Panc1 (cell line): ENCODE measurements at regions not wholly inside any gene's neighbourhood (a gene's known extent, or its start where the extent isn't known, plus 50 kb on each side); places are given as distances from the start of the nearest gene placed in this dataset.

Experiments used
- ATAC-seq: fragments of 200-7000 bp; cut with Tn5 transposase; 2 replicates; pipeline ENCODE4 v1.9.1; 2020; ENCODE audit warnings: mild to moderate bottlenecking, moderate library complexity
- BruUV-seq: library from RNA; stranded (reverse); fragments of 400-500 nt; replicated peaks from 2 replicates; lab custom pipeline; 2021; lab: Mats Ljungman, UMichigan
- CTCF ChIA-PET: fragments of 300-600 bp; sonication (Branson Sonifier 250); formaldehyde crosslinking; loops from one replicate; lab custom pipeline; 2022; ENCODE audit warnings: antibody characterized with exemption; lab: Charles Lee
- POLR2A ChIA-PET: fragments of 300-600 bp; sonication (Branson Sonifier 250); formaldehyde crosslinking; loops from one replicate; lab custom pipeline; 2022; ENCODE audit warnings: antibody characterized with exemption; lab: Charles Lee
- DNase-seq: peaks from one replicate; pipeline ENCODE4 v3.0.0-alpha.2; 2010; ENCODE audit warnings: low read depth, low spot score
- H3K27ac ChIP-seq: 2 replicates; pipeline ENCODE4 v1.5.1; 2011; ENCODE audit warnings: mild to moderate bottlenecking, low read length, inconsistent platforms
- H3K27me3 ChIP-seq: fragments of 200-500 bp; sonication (Bioruptor generic); 2 replicates; pipeline ENCODE4 v1.6.0; 2014; ENCODE audit warnings: low read length, inconsistent platforms; ENCODE audit not compliant: control insufficient read depth, insufficient read depth
- H3K36me3 ChIP-seq: fragments of 200-500 bp; sonication (Bioruptor generic); 2 replicates; pipeline ENCODE4 v1.5.1; 2014; ENCODE audit warnings: inconsistent platforms, mild to moderate bottlenecking, low read length, moderate library complexity; ENCODE audit not compliant: control insufficient read depth, insufficient read depth
- H3K4me1 ChIP-seq: 2 replicates; pipeline ENCODE4 v1.5.1; 2011; ENCODE audit warnings: inconsistent platforms, mild to moderate bottlenecking, low read length, moderate library complexity; ENCODE audit not compliant: control insufficient read depth, insufficient read depth
- H3K4me3 ChIP-seq, 2 experiments: 2 replicates each; pipeline ENCODE4 v1.5.1; 2011 to 2012; ENCODE audit warnings: low read depth in 2 of 2, low read length in 2 of 2, mild to moderate bottlenecking in 2 of 2, inconsistent platforms in 1 of 2, moderate library complexity in 1 of 2
- H3K9me3 ChIP-seq: fragments of 200-500 bp; sonication (Bioruptor generic); 2 replicates; pipeline ENCODE4 v1.5.1; 2014; ENCODE audit warnings: low read depth, mild to moderate bottlenecking, inconsistent platforms, low read length, moderate library complexity; ENCODE audit not compliant: control insufficient read depth, insufficient read depth
- POLR2AphosphoS5 ChIP-seq: IDR thresholded peaks from 2 replicates; pipeline ENCODE4 v1.6.1; 2012; ENCODE audit warnings: mild to moderate bottlenecking, low read depth, low read length, moderate library complexity
- SIN3A ChIP-seq: IDR thresholded peaks from 2 replicates; pipeline ENCODE4 v1.6.1; 2012; ENCODE audit warnings: low read depth, mild to moderate bottlenecking, low read length, moderate library complexity, borderline replicate concordance; ENCODE audit not compliant: insufficient read depth
- TCF7L2 ChIP-seq: IDR thresholded peaks from 2 replicates; pipeline ENCODE4 v1.6.1; 2011; ENCODE audit warnings: mild to moderate bottlenecking, low read depth, low read length, inconsistent platforms
- in situ Hi-C: cut with HindIII; loops from 2 replicates; pipeline ENCODE4 v1.10.0; 2016; ENCODE audit warnings: low sequenced_read_pairs, low pct_unique_long_range_greater_than_20kb
- intact Hi-C: fragments of 100-400 bp; cut with micrococcal nuclease; formaldehyde crosslinking; loops from one replicate; pipeline ENCODE4 v1.10.0; 2022; ENCODE audit not compliant: unreplicated experiment
- TF ChIP-seq, protein P1 (sequence below): fragments of 450-650 bp; IDR thresholded peaks from 2 replicates; pipeline ENCODE4 v1.5.1; 2017; ENCODE audit warnings: mild to moderate bottlenecking
- TF ChIP-seq, protein P2 (sequence below), 2 experiments: IDR thresholded peaks; 2 replicates each; pipeline ENCODE4 v1.6.1; 2011 to 2012; ENCODE audit warnings: low read depth in 2 of 2, control low read depth in 1 of 2, low read length in 1 of 2, mild to moderate bottlenecking in 1 of 2, moderate library complexity in 1 of 2; ENCODE audit not compliant: insufficient read depth in 1 of 2

DNA sequence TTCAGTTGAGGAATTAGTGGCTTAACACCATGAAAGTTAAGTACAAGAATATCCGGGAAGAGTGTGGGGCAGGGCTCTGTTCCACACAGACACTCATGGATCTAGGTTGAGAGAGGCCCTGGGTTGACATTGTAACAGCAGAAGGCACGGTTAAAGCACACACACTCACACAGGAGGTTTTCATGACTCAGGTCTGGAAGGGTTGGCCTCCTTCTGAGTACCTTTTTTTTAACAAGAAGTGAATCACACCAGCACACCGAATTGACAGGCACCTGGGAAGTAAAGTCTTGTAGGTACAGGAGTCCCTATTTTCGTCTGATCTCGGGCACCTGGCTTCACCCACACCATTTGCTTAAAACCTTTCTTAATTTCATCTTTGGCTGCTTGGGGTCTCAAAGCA, 509.4 kb upstream of the ADARB2 start:
- in situ Hi-C loops (no loop called here), intact Hi-C loops (no loop called here)
- H3K4me1 ChIP-seq = no peaks in the 10 kb centered on the region
- H3K9me3 ChIP-seq = no peaks in the 10 kb centered on the region
- H3K27ac ChIP-seq = no peak overlapping the region
- ChIA-PET POLR2A (no interaction called here), CTCF (no interaction called here)
- no peak for ATAC-seq
- no TSS peak for BruUV-seq
- no peak overlapping the region for H3K4me3 ChIP-seq
- TF ChIP-seq, protein P1, sequence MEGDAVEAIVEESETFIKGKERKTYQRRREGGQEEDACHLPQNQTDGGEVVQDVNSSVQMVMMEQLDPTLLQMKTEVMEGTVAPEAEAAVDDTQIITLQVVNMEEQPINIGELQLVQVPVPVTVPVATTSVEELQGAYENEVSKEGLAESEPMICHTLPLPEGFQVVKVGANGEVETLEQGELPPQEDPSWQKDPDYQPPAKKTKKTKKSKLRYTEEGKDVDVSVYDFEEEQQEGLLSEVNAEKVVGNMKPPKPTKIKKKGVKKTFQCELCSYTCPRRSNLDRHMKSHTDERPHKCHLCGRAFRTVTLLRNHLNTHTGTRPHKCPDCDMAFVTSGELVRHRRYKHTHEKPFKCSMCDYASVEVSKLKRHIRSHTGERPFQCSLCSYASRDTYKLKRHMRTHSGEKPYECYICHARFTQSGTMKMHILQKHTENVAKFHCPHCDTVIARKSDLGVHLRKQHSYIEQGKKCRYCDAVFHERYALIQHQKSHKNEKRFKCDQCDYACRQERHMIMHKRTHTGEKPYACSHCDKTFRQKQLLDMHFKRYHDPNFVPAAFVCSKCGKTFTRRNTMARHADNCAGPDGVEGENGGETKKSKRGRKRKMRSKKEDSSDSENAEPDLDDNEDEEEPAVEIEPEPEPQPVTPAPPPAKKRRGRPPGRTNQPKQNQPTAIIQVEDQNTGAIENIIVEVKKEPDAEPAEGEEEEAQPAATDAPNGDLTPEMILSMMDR = no peak
- TF ChIP-seq POLR2AphosphoS5 (no peak), SIN3A (no peak), TCF7L2 (no peak)
- TF ChIP-seq, protein P2, sequence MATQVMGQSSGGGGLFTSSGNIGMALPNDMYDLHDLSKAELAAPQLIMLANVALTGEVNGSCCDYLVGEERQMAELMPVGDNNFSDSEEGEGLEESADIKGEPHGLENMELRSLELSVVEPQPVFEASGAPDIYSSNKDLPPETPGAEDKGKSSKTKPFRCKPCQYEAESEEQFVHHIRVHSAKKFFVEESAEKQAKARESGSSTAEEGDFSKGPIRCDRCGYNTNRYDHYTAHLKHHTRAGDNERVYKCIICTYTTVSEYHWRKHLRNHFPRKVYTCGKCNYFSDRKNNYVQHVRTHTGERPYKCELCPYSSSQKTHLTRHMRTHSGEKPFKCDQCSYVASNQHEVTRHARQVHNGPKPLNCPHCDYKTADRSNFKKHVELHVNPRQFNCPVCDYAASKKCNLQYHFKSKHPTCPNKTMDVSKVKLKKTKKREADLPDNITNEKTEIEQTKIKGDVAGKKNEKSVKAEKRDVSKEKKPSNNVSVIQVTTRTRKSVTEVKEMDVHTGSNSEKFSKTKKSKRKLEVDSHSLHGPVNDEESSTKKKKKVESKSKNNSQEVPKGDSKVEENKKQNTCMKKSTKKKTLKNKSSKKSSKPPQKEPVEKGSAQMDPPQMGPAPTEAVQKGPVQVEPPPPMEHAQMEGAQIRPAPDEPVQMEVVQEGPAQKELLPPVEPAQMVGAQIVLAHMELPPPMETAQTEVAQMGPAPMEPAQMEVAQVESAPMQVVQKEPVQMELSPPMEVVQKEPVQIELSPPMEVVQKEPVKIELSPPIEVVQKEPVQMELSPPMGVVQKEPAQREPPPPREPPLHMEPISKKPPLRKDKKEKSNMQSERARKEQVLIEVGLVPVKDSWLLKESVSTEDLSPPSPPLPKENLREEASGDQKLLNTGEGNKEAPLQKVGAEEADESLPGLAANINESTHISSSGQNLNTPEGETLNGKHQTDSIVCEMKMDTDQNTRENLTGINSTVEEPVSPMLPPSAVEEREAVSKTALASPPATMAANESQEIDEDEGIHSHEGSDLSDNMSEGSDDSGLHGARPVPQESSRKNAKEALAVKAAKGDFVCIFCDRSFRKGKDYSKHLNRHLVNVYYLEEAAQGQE (IDR thresholded peaks at IDR 0.05; ENCODE audit: insufficient read depth in 1 of 2, low read depth in 2 of 2, low read length in 1 of 2) = no peak
- no peaks in the 10 kb centered on the region for H3K27me3 ChIP-seq
- DNase-seq = no peak
- no peaks in the 10 kb centered on the region for H3K36me3 ChIP-seq

DNA sequence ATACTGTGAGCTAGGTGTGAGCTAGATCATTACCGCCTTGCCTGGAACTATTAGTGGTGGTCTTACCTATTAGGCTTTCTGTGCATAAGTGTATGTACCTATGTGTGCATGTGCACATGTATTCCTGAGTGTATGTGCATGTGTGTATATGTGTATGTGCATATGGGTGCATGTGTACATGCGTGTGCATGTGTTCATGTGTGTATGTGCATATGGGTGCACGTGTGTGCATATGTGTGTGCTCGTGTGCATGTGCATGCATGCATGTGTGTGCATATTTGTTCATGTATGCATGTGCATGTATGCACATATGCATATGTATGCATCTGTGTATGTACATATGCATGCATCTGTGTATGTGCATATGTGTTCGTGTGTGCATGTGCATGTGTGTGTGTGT, 508.3 kb upstream of the ADARB2 start:
- POLR2A ChIA-PET = no interaction called here
- TF ChIP-seq, protein P1 = no peak
- no peak for TF ChIP-seq POLR2AphosphoS5
- no peak for TF ChIP-seq TCF7L2
- no peak for TF ChIP-seq SIN3A
- TF ChIP-seq, protein P2 (IDR thresholded peaks at IDR 0.05; ENCODE audit: insufficient read depth in 1 of 2, low read depth in 2 of 2, low read length in 1 of 2) = no peak
- no peak overlapping the region for H3K27ac ChIP-seq
- intact Hi-C loops (no loop called here), in situ Hi-C loops (no loop called here)
- no peaks in the 10 kb centered on the region for H3K36me3 ChIP-seq
- CTCF ChIA-PET = no interaction called here
- no peaks in the 10 kb centered on the region for H3K4me1 ChIP-seq
- BruUV-seq = no TSS peak
- H3K27me3 ChIP-seq = no peaks in the 10 kb centered on the region
- no peaks in the 10 kb centered on the region for H3K9me3 ChIP-seq
- ATAC-seq (no peak), DNase-seq (no peak)
- H3K4me3 ChIP-seq = no peak overlapping the region
